ENCODE measurements at regions not wholly inside any gene's neighbourhood (a gene's known extent, or its start where the extent isn't known, plus 50 kb on each side); places are given as distances from the start of the nearest gene placed in this dataset.

DNA sequence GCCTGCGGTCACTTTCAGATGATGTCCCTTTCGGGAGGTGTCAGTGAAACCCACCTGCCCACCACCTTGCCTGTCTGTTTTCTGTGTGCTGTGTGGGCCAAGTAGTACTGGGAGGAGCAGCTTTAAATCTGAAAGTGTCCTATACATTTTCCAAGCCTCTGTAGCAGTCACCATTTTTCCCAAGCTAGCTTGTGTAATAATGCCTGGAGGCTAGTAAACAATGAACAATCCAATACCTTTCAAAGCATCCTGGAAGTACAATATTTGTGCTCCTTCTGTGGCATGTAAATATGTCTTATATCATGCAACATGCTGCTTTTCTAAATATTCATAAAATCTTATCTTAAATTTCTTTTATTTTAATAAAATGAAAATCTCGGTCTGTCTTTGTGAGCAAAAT is 111.6 kb upstream of the C1GALT1C1 start:
- TF ChIP-seq POLR2A (IDR thresholded peaks at IDR 0.05) = no peak
- TF ChIP-seq, protein P1, sequence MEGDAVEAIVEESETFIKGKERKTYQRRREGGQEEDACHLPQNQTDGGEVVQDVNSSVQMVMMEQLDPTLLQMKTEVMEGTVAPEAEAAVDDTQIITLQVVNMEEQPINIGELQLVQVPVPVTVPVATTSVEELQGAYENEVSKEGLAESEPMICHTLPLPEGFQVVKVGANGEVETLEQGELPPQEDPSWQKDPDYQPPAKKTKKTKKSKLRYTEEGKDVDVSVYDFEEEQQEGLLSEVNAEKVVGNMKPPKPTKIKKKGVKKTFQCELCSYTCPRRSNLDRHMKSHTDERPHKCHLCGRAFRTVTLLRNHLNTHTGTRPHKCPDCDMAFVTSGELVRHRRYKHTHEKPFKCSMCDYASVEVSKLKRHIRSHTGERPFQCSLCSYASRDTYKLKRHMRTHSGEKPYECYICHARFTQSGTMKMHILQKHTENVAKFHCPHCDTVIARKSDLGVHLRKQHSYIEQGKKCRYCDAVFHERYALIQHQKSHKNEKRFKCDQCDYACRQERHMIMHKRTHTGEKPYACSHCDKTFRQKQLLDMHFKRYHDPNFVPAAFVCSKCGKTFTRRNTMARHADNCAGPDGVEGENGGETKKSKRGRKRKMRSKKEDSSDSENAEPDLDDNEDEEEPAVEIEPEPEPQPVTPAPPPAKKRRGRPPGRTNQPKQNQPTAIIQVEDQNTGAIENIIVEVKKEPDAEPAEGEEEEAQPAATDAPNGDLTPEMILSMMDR (IDR thresholded peaks at IDR 0.05) = no peak
